ENCODE measurements at regions not wholly inside any gene's neighbourhood (a gene's known extent, or its start where the extent isn't known, plus 50 kb on each side); places are given as distances from the start of the nearest gene placed in this dataset.
A peak's percentile ranks its signal among the peaks of the same experiment; 100 is the strongest.

DNA sequence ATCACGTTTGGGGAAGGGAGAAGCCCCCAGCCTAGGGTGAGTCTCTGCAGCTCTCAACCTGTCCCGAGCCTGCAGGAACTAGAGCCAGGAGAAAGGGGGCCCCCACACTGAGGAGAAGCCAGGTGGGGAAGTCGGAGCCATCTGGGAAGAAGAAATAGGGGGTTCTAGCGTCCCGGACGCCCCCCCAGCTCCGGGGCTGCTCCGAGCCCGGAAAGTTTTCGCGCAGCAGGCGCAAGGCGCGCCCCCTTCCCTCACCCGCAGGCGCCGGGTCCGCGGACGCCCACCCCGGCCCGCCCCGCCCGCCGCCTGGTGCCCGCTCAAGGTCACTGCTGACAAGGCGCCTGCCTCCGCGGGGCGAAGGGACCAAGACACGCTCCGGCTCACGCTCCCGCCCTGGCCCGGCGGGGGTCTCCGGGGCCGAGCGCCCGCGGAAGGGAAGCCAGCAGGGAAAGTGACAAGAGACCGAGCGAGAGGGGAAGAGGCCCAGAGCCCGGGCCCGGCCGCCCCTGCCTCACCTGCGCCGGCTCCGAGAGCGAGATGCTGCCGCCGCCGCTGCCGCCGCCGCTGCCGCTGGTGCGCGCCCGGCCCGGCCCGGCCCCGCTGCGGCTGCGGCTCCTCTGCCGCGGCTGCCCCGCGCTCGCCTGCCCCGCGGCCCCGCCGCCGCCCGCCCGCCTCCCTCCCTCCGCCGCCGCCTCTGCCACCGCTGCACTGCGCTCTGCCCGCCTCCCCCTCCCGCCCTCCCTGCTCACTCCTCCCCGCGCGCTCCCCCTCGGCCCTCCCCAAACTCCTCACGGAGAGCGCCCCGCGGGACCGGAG, 108.4 kb upstream of the SLC6A11 start:
- H3K9me3 ChIP-seq: no peaks in the 10 kb centered on the region
- no peak for DNase-seq
- peaks cover 4% of the 10 kb centered on the region for H3K4me1 ChIP-seq
- H3K27me3 ChIP-seq: no peaks in the 10 kb centered on the region
- H3K36me3 ChIP-seq (ENCODE audit: low read depth, missing control alignments): no peaks in the 10 kb centered on the region
- TF ChIP-seq, protein P1, sequence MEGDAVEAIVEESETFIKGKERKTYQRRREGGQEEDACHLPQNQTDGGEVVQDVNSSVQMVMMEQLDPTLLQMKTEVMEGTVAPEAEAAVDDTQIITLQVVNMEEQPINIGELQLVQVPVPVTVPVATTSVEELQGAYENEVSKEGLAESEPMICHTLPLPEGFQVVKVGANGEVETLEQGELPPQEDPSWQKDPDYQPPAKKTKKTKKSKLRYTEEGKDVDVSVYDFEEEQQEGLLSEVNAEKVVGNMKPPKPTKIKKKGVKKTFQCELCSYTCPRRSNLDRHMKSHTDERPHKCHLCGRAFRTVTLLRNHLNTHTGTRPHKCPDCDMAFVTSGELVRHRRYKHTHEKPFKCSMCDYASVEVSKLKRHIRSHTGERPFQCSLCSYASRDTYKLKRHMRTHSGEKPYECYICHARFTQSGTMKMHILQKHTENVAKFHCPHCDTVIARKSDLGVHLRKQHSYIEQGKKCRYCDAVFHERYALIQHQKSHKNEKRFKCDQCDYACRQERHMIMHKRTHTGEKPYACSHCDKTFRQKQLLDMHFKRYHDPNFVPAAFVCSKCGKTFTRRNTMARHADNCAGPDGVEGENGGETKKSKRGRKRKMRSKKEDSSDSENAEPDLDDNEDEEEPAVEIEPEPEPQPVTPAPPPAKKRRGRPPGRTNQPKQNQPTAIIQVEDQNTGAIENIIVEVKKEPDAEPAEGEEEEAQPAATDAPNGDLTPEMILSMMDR (IDR thresholded peaks at IDR 0.05): no peak
- TF ChIP-seq POLR2A (IDR thresholded peaks at IDR 0.05): no peak
- WGBS, 2 donors: 0 to 1% methylated on average over 3 to 76 of the region's 93 CpGs
- H3K27ac ChIP-seq: no peak overlapping the region
- peak overlapping the region; percentile 29 to 42 for H3K4me3 ChIP-seq
- intact Hi-C loops (cut with DNase I; ENCODE audit: low total_unique reads): no loop called here

DNA sequence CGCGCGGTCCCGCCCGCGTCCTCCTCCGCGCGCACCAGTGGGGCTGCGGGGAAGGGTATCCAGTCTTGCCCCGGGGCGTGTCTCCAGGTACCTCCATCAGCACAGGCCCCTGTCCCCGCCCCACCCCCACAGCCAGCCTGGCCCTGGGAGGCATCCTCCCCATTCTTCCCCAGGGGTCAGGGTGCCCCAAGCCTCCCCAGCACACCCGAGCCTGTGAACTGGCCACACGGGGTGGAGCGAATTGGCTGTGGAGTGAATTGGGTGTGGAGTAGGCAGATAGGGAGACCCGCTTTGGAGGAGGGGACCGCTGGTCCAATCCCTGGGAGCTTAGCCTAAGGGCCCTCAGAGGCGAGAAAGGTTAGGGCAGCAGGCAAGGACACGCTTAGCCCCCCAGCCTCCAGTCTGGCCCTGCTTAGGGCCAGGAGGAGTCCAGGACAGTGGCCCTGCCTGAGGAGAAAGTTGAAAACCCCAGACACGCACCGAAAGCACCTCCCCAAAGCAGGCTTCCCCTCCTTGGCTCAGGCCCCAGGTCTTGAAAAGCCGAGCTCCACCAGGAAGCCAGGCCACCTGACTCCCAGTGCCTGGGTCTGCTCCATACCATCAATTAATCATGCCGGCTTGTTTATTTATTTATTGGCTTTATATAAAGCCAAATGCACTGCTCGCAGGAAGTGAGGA, 107.7 kb upstream of the SLC6A11 start:
- 12 to 35% methylated on average over 8 to 25 of the region's 25 CpGs for WGBS, 2 donors
- intact Hi-C loops (cut with DNase I; ENCODE audit: low total_unique reads): no loop called here
- TF ChIP-seq, protein P1 (IDR thresholded peaks at IDR 0.05): no peak
- TF ChIP-seq POLR2A (IDR thresholded peaks at IDR 0.05): no peak
- Histone ChIP-seq H3K4me1 (peaks cover 4% of the 10 kb centered on the region), H3K36me3 (ENCODE audit: low read depth, missing control alignments) (no peaks in the 10 kb centered on the region), H3K9me3 (no peaks in the 10 kb centered on the region), H3K27ac (no peak overlapping the region), H3K27me3 (no peaks in the 10 kb centered on the region), H3K4me3 (no peak overlapping the region)
- peak; percentile 23 for DNase-seq

DNA sequence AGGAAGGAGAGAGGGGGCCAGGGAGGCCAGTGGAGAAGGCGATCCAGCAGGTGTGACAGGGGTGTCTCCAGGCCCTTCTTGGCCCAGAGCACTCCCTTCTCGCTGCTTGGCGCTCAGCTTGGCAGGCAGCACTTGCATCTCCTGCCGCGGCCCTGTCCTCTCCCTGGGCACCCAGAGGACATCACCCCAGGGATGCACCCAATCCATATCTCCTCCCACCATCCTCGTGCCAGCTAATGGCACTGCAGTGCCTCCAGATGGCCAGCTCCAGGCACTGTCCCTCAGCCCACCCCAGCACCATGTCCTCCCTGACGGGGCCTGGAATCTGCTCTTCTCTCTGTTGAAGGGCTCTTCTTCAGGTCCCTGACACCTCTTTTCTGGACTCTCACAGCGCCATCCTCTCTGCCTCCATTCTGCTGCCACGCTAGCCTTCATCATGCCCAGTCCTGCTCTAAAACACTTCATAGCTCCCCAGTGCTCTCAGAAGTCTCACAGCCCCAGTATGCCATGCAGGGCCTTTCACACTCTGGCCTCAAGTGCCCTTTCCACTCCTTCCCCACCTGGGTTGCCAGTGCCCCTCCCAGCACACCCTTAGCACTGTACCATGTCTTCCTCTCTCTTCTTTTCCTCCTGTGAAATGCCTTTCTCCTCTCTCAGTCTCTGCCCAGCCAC, 106.8 kb upstream of the SLC6A11 start:
- no peak for DNase-seq

DNA sequence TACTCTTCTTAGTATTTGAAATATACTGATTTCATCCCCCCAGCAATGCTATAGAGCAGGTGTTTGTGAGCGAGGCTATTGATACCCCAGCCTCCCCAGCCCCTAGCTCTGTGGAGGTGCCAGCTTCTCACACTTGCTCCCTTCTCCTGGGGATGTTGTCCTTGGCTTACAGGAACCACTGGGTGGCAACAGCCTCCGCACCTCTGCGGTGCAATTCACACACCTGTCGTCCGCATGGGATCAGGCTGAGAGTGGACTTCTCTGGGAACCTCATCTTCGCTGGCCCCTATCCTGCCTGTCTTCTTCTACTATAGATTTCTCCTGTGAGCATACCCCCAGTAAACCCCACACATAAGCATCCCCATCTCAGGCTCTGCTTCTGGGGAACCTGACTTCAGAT, 103.9 kb upstream of the SLC6A11 start:
- TF ChIP-seq, protein P1 (IDR thresholded peaks at IDR 0.05): no peak
- no peak for TF ChIP-seq POLR2A (IDR thresholded peaks at IDR 0.05)
- Histone ChIP-seq H3K27me3 (no peaks in the 10 kb centered on the region), H3K36me3 (ENCODE audit: low read depth, missing control alignments) (no peaks in the 10 kb centered on the region), H3K9me3 (no peaks in the 10 kb centered on the region), H3K27ac (no peak overlapping the region), H3K4me1 (peaks cover 2% of the 10 kb centered on the region), H3K4me3 (no peak overlapping the region)
- intact Hi-C loops (cut with DNase I; ENCODE audit: low total_unique reads): loop anchor here (10.0 kb wide), 1 partner anchor 367 kb away; no protein-coding TSS in a partner anchor
- DNase-seq: no peak
- 77 to 85% methylated on average over 6 of the region's 6 CpGs for WGBS, 2 donors

More for the DNA sequence above, 106.8 kb upstream of the SLC6A11 start:
- intact Hi-C loops (cut with DNase I; ENCODE audit: low total_unique reads): no loop called here
- Histone ChIP-seq H3K4me1 (peaks cover 4% of the 10 kb centered on the region), H3K27me3 (no peaks in the 10 kb centered on the region), H3K4me3 (no peak overlapping the region), H3K36me3 (ENCODE audit: low read depth, missing control alignments) (no peaks in the 10 kb centered on the region), H3K27ac (no peak overlapping the region), H3K9me3 (no peaks in the 10 kb centered on the region)
- 72 to 75% methylated on average over 9 of the region's 9 CpGs for WGBS, 2 donors
- TF ChIP-seq, protein P1 (IDR thresholded peaks at IDR 0.05): no peak
- no peak for TF ChIP-seq POLR2A (IDR thresholded peaks at IDR 0.05)

Data from testis (tissue), 2 donors.